GM18520 (cell line): ENCODE measurements at regions not wholly inside any gene's neighbourhood (a gene's known extent, or its start where the extent isn't known, plus 50 kb on each side); places are given as distances from the start of the nearest gene placed in this dataset.
"Not testable (repeated sequence)": the region's sequence is repeated elsewhere in the genome, so short reads cannot be mapped to it uniquely, and the experiment has no call there.

Experiments
- ATAC-seq: cut with Tn5 transposase; IDR thresholded peaks from one replicate; pipeline ENCODE4 v1.9.1; 2021; ENCODE audit not compliant: unreplicated experiment

DNA sequence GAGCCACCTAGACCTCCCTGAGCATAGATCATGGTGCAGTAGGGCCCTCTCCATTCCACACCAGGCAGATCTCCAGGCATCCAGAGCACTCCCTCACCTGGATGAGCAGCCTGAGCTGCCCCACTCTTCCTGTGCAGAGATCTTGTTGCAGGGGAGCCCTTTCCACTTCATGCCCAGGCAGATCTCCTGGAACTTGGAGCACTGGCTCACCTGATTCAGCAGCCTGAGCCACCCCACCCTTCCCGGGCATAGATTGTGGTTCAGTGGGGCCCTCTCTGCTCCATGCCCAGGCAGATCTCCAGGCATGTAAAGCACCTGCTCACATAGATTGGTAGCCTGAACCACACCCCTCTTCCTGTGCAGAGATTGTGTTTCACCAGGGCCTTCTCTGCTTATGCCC lies 78.0 kb downstream of the SEC16B start:
- ATAC-seq, result no peak

DNA sequence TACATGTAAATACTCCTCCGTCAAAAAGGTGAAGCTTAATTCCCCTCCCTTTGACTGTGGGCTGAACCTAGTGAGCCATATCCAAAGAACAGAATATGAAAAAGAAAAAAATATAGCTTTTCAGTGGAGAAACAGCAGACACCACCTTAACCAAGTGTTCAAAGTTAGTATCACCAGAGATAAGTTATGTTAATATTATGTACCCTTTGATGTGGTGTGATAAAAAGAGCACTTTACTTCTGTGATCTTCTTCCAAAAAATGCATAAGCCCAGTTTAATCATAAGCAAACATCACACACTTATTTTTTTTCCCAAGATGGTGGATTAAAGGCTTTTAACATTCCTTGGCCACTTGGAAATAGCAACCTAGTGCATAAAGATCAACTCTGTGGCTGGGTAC lies 79.4 kb downstream of the SEC16B start:
- ATAC-seq, result no peak

DNA sequence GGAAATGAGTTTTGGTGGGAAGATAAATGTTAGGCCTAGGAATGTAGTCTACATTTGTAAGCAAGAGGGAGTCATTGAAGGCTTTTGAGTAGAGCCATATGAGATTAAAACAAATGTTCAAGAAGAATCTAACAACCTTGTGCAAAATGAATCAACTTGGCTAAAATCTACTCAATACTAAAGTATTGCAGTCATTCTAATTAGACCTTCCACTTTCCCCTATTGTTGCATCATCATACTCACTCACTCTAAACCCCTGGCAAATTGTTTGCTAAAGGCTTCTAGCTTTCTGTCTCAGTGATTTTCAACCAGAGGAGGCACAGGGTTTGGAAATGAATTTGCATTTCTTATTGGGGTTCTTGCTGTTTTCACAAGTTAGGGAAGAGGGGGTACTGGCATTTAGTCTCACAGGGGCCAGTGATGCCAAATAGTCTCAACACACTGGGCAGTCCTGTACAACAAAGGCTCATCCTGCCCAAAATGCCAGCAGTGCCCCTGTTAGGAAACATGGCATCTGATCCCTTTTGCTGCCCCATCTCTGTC lies 85.3 kb downstream of the SEC16B start:
- ATAC-seq, result no peak

DNA sequence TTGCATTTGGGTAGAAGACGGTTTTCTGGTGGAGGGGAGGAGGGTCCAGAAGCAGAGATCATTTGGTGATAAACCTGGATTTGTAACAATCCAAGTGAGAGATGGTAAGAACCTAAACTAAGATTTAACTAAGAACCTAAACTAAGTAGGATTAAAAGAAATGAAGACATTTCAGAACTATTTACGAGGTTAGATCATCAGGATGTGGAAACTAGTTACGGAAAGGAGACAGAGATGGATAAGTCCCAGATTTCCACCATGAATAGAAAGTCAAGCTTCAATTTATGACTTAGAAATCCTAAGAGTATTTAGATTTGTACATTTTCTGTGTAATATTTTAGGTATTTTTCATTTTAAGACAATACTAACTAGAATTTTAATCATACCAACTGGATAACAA lies 86.3 kb downstream of the SEC16B start:
- no peak for ATAC-seq

DNA sequence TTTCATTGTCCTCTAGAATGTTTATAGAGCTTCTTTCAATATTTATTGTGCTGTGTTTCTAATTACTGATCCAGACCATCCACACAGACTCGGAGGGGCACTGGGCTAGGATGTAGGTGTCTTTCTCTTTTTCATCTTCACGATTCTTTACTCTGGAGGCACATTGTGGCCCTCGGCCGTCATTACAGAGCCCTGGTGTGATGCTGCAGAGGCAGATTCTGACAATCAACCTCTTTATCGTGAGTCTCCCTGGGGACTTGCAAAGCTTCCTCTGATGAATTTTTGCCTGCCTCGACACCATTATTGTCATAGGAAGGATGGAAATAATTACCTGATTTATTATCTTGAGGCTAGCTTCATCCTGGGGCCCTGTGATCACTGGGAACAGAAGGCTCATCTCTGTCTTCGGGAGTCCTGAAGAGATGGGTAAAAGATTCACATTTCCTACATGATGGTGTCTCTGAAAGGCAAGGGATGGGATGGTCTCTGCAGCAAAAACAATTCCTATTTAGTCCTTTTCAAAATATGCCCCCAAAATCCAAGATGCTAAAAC lies 89.4 kb downstream of the SEC16B start:
- no peak for ATAC-seq

DNA sequence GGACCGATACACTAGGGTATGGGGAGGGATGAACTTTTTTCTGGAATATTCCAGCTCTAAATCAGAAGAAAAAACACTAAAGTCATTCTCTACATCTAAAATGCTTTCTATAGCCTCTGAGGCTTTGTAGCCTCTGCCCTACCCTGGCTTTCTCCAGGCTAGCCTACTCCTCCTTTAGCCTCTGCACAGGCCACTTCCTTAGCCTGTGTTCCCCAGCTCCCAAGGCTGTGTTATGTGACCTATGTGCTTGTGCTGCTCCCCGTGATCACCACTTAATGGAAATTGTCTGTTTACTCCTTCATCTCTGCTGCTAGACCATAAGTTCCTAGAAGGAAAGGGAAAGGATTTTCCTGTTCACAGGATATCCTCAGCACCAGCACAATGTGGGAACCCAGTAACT lies 92.8 kb downstream of the SEC16B start:
- ATAC-seq, result no peak

DNA sequence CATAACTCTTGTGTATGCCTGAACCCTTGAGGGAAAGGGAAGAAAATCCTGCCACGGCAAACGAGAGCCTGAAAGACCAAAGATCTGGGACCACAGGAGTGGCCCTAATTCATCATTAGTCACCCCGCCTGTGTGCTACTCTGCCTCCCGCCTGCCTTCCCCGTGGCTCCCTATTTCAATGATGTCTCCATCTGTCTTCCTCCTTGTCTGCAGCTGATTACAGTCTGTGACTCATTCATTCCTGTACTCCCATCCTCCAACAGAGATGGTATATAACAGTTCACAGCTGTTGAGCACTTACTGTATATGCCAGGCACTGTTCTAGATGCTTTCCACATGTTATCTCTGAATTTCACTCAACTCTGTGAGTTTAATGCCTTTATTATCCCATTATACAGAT lies 96.6 kb downstream of the SEC16B start:
- ATAC-seq, result no peak

DNA sequence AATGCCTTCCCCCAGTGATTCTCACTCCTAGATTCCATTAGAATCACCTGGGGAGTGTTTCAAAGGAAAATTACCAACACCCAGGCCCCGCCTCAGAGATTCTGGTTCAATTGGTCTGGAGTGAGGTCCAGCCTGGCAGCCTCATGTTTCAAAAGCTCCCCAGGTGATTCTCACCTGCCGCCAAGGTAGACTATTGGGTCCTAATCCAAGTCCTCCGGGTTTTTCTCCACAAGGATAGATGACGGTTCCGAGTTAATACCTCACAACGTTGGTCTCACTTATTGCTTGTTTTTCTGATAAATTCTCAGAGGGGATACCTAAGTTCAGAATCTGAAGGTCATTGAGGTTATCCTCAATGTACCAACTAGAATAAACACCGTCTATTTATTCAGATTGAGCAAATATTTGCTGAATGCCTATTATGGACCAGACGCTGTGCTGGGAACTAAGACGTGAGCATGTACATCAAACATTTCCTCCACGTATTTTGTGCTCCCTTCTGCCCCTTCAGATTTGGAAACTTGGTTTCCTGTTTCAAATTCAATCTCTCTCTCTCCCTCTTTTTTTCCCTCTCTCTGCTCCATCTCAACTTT lies 97.5 kb downstream of the SEC16B start:
- ATAC-seq, result no peak

DNA sequence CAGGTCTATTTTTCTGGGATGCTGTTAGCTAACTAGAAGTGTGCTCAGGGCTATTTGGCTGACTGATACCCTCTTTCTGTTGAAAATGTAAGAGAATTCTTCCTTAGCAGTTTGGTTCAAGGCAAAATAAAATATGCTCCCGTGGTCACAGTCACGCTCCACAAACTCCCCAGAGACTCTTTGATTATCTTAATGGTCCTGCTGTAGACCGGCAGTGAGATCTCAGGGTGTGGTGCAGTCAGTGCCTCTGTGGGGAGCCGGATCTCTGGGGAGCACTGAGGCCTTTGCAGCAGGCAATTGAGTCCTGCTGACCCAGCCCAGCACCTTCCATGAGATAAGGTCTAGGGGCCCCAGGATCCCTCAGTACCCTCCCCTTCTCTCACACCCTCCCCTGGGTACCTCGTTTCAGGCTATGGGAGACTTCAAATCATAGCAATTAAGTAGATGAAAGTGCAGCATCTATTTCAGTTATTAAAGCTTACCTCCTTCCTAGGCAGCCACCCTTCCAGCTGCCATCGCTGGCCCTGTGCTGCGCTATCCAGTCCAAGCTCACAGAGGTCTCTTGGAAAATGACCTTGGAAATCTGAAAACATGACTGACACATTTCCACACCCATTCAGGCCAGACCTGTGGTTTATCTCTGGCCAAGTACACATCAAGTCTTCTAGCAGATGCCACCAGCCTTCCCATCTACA lies 98.1 kb downstream of the SEC16B start:
- ATAC-seq, result no peak

DNA sequence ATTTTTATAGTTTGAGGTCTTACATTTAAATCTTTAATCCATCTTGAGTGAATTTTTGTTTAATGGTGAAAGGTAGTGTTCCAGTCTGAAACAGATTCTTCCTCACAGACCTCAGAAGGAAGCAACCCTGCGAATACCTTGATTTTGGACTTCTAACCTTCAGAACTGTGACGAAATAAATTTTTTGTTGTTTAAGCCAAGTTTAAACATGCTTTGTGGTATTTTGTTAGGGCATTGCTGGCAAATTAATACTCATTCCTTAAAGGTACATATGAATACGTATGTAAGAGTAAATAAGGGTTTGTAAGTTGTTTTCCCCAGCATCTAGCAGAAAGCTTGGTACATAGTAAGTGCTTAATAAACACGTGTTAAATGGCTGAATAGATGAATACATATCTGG lies 100.3 kb downstream of the SEC16B start:
- no peak for ATAC-seq

DNA sequence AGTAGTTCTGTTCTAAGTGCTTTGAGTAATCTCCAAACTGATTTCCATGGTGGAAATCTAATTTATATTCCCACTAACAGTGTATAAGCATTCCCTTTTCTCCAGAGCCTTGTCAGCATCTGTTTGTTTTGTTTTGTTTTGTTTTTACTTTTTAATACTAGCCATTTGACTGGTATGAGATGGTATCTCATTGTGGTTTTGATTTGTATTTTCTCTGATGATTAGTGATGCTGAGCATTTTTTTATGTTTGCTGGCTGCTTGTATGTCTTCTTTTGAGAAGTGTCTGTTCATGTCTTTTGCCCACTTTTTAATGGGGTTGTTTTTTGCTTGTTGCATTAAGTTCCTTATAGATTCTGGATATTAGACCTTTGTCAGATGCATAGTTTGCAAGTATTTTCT lies 100.8 kb downstream of the SEC16B start:
- not testable (repeated sequence) for ATAC-seq

DNA sequence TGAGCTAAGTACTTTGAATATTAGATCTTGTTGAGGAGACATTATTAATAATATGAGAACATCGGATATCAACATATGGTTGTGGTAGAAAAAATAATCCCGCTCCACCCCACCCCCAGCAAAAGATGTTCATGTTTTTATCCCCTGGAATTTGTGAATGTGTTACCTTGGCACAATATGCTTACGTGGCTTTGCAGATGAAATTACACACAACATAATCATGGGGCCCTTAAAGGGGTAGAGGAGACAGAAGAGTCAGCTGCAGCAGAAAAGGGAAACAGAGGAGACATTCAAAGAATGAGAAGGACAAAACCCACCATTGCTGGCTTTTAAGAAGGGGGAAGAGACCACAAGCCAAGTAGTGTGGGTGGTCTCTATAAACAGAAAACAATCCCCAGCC lies 104.1 kb downstream of the SEC16B start:
- ATAC-seq, result no peak

DNA sequence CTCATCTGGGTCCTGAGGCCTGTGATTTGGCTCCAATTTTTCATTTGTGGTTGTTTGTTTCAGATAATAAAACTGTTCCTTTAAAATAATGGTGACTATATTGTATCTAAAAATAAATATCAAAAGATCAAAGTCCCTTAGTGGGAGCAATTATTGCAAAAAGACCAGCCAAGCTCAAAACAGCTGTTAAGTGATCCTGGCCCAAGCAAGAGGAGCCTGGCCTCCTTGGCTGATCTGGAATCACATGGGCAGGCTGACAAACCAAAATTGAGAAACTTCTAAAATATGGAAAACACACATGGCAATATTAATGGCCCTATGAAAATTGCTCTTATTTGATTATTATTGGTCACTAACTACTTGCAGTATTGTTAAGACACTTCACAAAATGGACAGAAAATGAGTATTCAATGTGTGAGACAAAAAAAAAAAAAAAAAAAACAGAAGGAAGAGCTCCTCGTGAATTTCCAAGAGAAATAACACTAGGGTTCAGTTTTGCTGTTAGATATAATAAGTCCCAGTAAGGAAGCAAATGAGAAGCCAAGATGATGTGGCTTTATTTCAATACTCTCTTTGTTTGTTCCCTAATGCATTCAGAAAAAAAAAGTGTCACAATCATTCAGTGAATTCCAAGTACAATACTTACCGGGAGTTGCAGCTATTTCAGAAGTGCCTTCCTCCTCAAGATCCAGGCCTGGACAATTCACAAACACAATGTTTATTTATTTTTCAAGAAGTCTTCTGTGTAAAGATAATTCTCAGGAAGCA lies 105.1 kb downstream of the SEC16B start:
- no peak for ATAC-seq

DNA sequence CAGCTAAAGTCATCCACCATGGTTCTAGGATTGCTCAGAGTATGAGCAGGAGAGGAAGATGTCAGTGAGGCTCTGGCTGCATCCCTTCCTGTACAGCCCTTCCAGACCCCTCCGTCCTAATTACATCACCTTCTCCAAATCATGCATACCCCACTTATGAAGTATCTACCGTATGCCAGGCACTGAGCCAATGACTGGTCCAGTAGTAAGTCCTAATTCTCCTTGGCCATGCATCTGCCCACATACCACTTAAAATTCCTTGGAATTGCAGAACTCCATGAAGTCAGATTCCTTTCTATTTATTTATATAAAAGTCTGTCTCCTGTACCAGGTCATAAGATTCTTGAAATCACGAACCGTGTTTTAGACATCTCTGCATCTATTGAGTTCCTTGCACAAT lies 106.1 kb downstream of the SEC16B start:
- ATAC-seq, result no peak

DNA sequence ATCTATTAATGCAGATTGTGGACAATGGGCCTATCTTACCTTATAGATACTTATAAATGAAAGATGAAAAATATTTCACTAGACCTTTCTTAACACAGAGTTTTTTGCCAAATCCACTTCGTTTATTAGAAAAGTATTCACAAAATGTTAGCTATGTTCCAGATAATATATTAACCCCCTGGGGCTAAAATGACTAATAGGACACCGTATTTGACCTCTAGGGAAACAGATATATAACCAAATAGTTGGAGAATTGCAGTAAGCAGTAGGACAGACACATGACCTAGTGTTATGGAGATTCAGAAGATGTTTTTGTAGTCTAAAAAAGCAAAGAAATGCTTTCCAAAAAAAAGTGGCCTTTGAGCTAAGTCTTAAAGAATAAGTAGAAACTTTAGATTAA lies 106.9 kb downstream of the SEC16B start:
- ATAC-seq, result no peak

DNA sequence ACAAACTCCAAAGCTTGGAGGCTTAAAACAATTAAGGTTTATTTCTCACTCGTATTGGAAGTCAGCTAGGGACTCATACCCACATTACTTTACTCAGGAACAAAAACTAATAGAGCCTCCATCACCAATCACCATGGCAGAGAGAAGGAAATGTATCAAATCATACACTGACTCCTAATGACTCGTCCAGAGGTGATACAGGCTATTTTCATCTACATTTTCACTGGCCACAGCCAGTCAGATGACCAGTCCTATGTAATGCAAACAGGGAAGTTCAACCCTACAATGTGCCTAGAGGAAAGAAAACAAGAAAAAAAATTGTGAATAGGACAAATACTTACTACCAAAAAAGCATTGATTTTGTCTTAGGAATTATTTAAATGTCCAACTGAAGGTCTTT lies 110.3 kb downstream of the SEC16B start:
- no peak for ATAC-seq

DNA sequence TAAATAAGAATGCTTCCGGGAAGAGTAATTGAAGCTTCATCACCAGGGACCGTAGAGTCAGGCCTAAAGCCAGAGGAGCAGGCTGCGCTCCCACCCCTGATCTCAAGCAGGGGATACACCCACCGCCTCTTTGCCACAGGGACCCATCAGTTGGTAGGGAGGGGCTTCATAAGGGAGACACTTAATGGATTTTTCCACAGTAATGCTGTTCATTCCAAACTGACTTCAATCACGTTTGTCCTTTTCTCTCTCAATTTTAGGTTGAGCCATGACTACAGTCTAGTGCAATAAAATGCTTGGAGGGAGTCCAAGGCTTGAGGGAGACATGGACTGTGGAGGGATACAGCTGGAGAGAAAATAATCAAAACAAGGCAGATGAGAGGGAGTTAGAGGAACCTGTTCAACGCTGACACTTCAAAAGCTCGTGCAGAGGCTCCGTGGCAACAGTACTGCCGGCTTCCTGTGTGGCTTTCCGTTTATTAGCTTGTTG lies 111.5 kb downstream of the SEC16B start:
- ATAC-seq, result no peak

DNA sequence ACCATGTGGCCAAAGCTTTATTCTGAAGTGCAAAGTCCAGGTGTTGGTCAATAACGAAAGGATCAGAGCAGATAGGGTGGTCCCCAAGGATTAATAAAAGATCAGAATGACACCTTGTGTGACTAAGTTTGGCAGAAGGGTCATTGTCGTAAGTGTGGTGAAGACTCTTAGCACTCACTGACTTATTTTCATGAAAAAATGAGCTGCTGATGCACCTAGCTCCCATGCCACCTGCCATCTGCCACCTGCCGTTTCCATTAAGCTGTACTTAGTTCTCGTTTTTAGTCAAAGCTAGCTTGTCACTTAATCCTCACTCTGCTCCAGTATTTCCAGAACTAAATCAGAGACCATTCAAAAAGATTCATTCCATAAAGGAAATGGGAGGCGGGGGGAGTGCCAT lies 112.6 kb downstream of the SEC16B start:
- no peak for ATAC-seq

DNA sequence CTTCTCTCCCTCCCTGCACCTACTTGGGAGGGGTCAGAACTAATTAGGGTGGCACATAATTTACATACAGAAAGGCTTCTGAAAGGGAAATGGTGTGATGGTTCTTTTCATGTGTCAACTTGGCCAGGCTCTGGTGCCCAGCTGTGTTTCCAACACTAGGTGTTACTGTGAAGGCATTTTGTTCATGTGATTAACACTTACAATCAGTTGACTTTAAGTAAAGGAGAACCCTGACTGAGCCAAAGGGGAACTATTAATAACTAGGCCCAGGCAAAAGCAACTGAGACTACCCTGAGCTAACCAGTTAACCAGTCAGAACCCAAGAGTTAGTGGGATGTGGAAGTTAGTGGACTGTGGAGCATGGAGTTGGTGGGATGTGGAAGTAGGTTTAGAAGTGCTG lies 114.9 kb downstream of the SEC16B start:
- no peak for ATAC-seq

DNA sequence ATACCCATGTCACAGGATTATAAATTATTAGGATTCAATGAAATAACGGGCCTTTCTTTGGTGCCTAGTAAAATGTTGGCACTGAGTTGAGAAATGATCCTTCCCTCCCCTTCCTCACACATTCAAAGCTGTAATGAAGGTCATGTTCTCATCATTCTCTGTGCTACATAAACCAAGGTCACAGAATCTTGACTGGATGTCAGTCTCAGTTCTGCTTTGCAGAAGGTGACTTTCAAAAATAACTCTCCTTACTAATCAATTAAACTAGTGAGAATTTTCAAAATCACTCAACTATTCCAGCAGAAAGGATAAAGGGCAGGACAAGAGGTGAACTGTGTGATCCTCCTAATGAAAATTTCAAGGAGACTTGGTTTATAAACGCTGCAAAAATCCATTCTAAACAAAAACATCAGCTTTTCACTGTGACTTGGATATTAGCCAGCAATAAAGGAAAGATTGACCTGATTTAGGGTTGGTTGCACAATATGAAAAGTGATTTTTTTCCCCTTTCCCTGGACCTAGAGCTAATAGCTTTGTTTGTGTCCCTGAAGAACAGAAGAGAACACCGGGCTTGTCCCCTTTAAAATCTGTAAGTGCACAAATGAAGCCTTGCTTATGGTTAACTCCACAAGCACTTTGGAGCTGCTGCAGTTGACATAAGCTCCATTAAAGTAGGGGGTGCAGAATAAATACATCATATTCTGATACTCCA lies 120.1 kb downstream of the SEC16B start:
- ATAC-seq, result no peak

DNA sequence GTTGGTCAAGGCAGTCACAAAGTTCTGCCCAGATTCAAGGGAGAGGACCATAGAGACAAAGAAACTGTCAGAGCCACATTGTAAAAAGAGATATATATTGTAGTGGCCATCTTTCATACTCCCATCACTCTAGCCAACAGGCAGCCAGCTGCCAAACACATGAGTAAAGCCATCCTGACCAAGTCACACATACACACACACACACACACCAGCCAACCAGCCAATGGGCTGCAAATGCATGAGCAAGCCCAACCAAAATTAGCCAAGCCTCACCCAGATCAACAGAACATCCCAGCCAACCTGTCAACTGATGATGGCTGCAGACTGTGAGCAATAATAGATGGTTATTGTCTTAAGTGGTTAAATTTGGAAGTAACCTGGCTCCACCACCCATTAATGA lies 120.7 kb downstream of the SEC16B start:
- no peak for ATAC-seq
